ENCODE measurements at regions not wholly inside any gene's neighbourhood (a gene's known extent, or its start where the extent isn't known, plus 50 kb on each side); places are given as distances from the start of the nearest gene placed in this dataset.
A peak's percentile ranks its signal among the peaks of the same experiment; 100 is the strongest.
"Not testable (repeated sequence)": the region's sequence is repeated elsewhere in the genome, so short reads cannot be mapped to it uniquely, and the experiment has no call there.

DNA sequence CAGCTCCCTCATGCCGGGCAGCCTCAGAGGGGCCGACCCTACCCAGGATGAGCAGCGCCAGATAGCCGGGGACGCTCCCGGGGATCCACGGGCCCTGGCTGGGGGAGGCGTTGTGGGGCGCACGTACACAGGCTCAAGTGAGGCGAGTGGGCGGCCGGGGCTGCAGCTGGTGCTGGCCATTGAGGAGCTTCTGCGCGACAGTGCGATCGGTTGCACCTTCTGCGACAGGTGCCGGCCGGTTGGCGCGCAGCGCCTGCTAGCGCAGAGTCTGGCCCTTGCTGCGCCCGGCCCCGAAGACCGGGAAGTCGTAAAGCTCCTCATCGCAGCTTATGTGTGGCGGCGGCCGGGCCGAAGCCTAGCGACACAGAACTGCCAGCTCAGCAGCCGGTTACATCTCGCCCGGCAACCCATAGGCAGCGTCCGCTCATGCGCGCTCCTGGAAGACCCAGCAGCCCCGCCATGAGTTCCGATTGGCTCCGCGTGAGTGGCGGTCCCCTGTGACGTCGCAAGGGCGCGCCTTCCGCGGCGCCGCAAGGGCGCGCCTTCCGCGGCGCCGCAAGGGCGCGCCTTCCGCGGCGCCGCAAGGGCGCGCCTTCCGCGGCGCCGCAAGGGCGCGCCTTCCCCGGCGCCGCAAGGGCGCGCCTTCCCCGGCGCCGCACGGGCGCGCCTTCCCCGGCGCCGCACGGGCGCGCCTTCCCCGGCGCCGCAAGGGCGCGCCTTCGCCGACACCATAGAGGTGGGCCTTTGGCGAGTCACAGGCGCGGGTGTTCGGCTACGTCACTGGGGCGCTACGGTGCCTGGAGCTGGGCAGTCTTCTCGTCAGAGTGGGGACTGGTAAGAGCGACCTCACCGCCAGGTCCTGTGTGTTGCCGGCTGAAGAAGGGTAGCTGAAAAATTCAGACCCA lies 308.6 kb downstream of the ZNF37A start:
- Histone ChIP-seq H3K4me3 (ENCODE audit: low read length) (peak overlapping the region; percentile 75), H3K27ac (ENCODE audit: low read length) (peak overlapping the region; percentile 96)
- WGBS (ENCODE audit: insufficient coverage): under 1% methylated on average over 93 of the region's 110 CpGs
- not testable (repeated sequence) for H3K9me3 ChIP-seq (replicated peaks; ENCODE audit: control insufficient read depth, low read depth, low read length); H3K27me3 ChIP-seq (ENCODE audit: control insufficient read depth, insufficient read depth, low read length); H3K36me3 ChIP-seq (ENCODE audit: control insufficient read depth, insufficient read depth, low read length); H3K4me1 ChIP-seq (ENCODE audit: control insufficient read depth, insufficient read depth, low read length)
- peak; percentile 98 for DNase-seq

DNA sequence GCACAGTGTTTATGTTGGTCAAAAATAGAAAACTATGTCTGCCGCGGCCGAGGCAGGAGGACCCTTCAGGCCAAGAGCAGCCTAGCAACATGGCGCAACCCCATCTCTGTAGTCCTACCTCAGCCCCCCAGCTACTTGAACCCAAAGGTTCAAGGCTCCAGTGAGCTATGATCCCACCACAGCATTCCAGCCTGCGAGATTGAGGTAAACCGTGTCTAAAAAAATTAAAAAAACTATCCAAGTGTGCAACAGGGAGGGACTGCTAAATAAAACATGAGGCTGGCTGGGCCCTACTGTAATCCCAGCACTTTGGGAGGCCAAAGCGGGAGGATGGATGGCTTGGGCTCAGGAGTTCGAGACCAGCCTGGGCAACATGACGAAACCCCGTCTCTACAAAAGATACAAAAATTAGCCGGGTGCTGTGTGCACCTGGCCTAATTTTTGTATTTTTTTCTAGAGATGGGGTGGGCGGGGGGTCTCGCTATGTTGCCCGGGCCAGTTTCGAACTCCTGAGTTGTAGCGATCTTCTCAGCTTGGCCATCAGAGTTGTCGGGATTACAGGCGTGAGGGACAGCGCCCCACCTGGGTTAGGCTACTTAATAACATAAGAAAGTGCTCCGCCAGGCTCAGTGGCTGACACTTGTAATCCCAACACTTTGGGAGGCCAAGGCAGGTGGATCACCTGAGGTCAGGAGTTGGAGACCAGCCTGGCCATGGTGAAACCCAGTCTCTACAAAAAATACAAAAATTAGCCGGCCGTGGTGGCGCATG lies 309.4 kb downstream of the ZNF37A start:
- H3K9me3 ChIP-seq (replicated peaks; ENCODE audit: control insufficient read depth, low read depth, low read length); H3K27me3 ChIP-seq (ENCODE audit: control insufficient read depth, insufficient read depth, low read length); H3K36me3 ChIP-seq (ENCODE audit: control insufficient read depth, insufficient read depth, low read length); H3K4me1 ChIP-seq (ENCODE audit: control insufficient read depth, insufficient read depth, low read length): not testable (repeated sequence)
- DNase-seq: peak; percentile 31
- WGBS (ENCODE audit: insufficient coverage): 97% methylated on average over 11 of the region's 23 CpGs
- peak overlapping the region; percentile 49 for H3K4me3 ChIP-seq (ENCODE audit: low read length)
- H3K27ac ChIP-seq (ENCODE audit: low read length): peak overlapping the region; percentile 96

GRCh38 chr10:38423634-38424033 lies 329.5 kb downstream of the ZNF37A start:
- H3K4me3 ChIP-seq (ENCODE audit: low read length); DNase-seq; H3K4me1 ChIP-seq (ENCODE audit: control insufficient read depth, insufficient read depth, low read length); H3K36me3 ChIP-seq (ENCODE audit: control insufficient read depth, insufficient read depth, low read length); H3K27ac ChIP-seq (ENCODE audit: low read length); H3K9me3 ChIP-seq (replicated peaks; ENCODE audit: control insufficient read depth, low read depth, low read length); H3K27me3 ChIP-seq (ENCODE audit: control insufficient read depth, insufficient read depth, low read length): not testable (repeated sequence)
- WGBS (ENCODE audit: insufficient coverage): no CpG with 5 or more reads among the region's 1 CpG

GRCh38 chr10:38430242-38430641 lies 336.1 kb downstream of the ZNF37A start:
- H3K4me1 ChIP-seq (ENCODE audit: control insufficient read depth, insufficient read depth, low read length); H3K27ac ChIP-seq (ENCODE audit: low read length); DNase-seq; H3K4me3 ChIP-seq (ENCODE audit: low read length); H3K9me3 ChIP-seq (replicated peaks; ENCODE audit: control insufficient read depth, low read depth, low read length); H3K27me3 ChIP-seq (ENCODE audit: control insufficient read depth, insufficient read depth, low read length); H3K36me3 ChIP-seq (ENCODE audit: control insufficient read depth, insufficient read depth, low read length): not testable (repeated sequence)
- WGBS (ENCODE audit: insufficient coverage): no CpG with 5 or more reads among the region's 2 CpGs

DNA sequence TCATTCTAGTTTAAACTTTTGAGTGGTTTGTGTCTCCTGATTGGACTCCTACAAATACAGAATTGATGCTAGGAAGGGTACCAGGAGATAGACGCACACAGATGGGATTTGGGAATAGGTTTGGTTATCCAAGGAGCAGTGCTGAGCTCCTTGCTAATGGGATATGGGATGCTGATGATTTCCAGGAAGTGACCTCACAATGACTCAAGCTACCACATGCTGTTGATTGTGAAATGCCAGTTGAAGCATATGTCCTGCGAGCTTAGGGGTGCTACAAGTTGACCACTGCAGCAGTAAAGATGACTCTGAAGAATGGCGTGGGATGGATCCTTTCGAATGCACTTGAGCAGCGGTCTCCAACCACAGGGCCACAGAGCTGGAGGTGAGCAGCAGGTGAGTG lies 343.2 kb downstream of the ZNF37A start:
- H3K9me3 ChIP-seq (replicated peaks; ENCODE audit: control insufficient read depth, low read depth, low read length); DNase-seq; H3K36me3 ChIP-seq (ENCODE audit: control insufficient read depth, insufficient read depth, low read length); H3K27me3 ChIP-seq (ENCODE audit: control insufficient read depth, insufficient read depth, low read length); H3K4me3 ChIP-seq (ENCODE audit: low read length); H3K27ac ChIP-seq (ENCODE audit: low read length); H3K4me1 ChIP-seq (ENCODE audit: control insufficient read depth, insufficient read depth, low read length): not testable (repeated sequence)
- WGBS (ENCODE audit: insufficient coverage): no CpG with 5 or more reads among the region's 5 CpGs

- not testable (repeated sequence) for H3K27me3 ChIP-seq (ENCODE audit: control insufficient read depth, insufficient read depth, low read length); H3K4me3 ChIP-seq (ENCODE audit: low read length); H3K9me3 ChIP-seq (replicated peaks; ENCODE audit: control insufficient read depth, low read depth, low read length); H3K27ac ChIP-seq (ENCODE audit: low read length); H3K36me3 ChIP-seq (ENCODE audit: control insufficient read depth, insufficient read depth, low read length); DNase-seq; H3K4me1 ChIP-seq (ENCODE audit: control insufficient read depth, insufficient read depth, low read length)
- 97% methylated on average over 22 of the region's 22 CpGs for WGBS (ENCODE audit: insufficient coverage)
Measured at GRCh38 chr10:38448614-38449355, 354.6 kb downstream of the ZNF37A start.

DNA sequence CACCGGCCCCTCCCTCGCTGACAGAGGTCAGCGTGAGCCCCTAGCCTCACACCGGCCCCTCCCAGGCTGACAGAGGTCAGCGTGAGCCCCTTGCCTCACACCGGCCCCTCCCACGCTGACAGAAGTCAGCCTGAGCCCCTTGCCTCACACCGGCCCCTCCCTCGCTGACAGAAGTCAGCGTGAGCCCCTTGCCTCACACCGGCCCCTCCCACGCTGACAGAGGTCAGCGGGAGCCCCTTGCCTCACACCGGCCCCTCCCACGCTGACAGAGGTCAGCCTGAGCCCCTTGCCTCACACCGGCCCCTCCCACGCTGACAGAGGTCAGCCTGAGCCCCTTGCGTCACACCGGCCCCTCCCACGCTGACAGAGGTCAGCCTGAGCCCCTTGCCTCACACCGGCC lies 355.5 kb downstream of the ZNF37A start:
- not testable (repeated sequence) for H3K4me3 ChIP-seq (ENCODE audit: low read length); DNase-seq; H3K27me3 ChIP-seq (ENCODE audit: control insufficient read depth, insufficient read depth, low read length); H3K4me1 ChIP-seq (ENCODE audit: control insufficient read depth, insufficient read depth, low read length); H3K36me3 ChIP-seq (ENCODE audit: control insufficient read depth, insufficient read depth, low read length); H3K9me3 ChIP-seq (replicated peaks; ENCODE audit: control insufficient read depth, low read depth, low read length); H3K27ac ChIP-seq (ENCODE audit: low read length)
- WGBS (ENCODE audit: insufficient coverage): 98% methylated on average over 16 of the region's 21 CpGs

- not testable (repeated sequence) for H3K27me3 ChIP-seq (ENCODE audit: control insufficient read depth, insufficient read depth, low read length); H3K27ac ChIP-seq (ENCODE audit: low read length); H3K9me3 ChIP-seq (replicated peaks; ENCODE audit: control insufficient read depth, low read depth, low read length); DNase-seq; H3K4me3 ChIP-seq (ENCODE audit: low read length); H3K4me1 ChIP-seq (ENCODE audit: control insufficient read depth, insufficient read depth, low read length); H3K36me3 ChIP-seq (ENCODE audit: control insufficient read depth, insufficient read depth, low read length)
- 90% methylated on average over 32 of the region's 32 CpGs for WGBS (ENCODE audit: insufficient coverage)
Measured at GRCh38 chr10:38450372-38451057, 356.4 kb downstream of the ZNF37A start.

- DNase-seq; H3K4me1 ChIP-seq (ENCODE audit: control insufficient read depth, insufficient read depth, low read length); H3K27ac ChIP-seq (ENCODE audit: low read length); H3K4me3 ChIP-seq (ENCODE audit: low read length); H3K27me3 ChIP-seq (ENCODE audit: control insufficient read depth, insufficient read depth, low read length); H3K9me3 ChIP-seq (replicated peaks; ENCODE audit: control insufficient read depth, low read depth, low read length); H3K36me3 ChIP-seq (ENCODE audit: control insufficient read depth, insufficient read depth, low read length): not testable (repeated sequence)
- 95% methylated on average over 22 of the region's 28 CpGs for WGBS (ENCODE audit: insufficient coverage)
Measured at GRCh38 chr10:38451306-38451967, 357.3 kb downstream of the ZNF37A start.
